GM12892 (cell line): ENCODE measurements at regions not wholly inside any gene's neighbourhood (a gene's known extent, or its start where the extent isn't known, plus 50 kb on each side); places are given as distances from the start of the nearest gene placed in this dataset.
"Not testable (repeated sequence)": the region's sequence is repeated elsewhere in the genome, so short reads cannot be mapped to it uniquely, and the experiment has no call there.

Experiments
- DNase-seq: peaks from one replicate; pipeline ENCODE4 v3.0.0; 2011; ENCODE audit not compliant: insufficient read length
- FAIRE-seq: peaks from 2 replicates; lab custom pipeline; 2011; peaks lifted over from hg19 to GRCh38; lab: Jason Lieb, UNC
- POLR2A ChIP-seq: IDR thresholded peaks from 2 replicates; pipeline ENCODE4 v1.6.1; 2011; ENCODE audit warnings: low read depth, low read length, control low read depth
- POLR2AphosphoS5 ChIP-seq: IDR thresholded peaks from 2 replicates; pipeline ENCODE4 v1.6.1; 2011; ENCODE audit warnings: low read depth, low read length, control low read depth
- TAF1 ChIP-seq: IDR thresholded peaks from 2 replicates; pipeline ENCODE4 v1.6.1; 2011; ENCODE audit warnings: low read depth, mild to moderate bottlenecking, control low read depth, low read length, borderline replicate concordance

DNA sequence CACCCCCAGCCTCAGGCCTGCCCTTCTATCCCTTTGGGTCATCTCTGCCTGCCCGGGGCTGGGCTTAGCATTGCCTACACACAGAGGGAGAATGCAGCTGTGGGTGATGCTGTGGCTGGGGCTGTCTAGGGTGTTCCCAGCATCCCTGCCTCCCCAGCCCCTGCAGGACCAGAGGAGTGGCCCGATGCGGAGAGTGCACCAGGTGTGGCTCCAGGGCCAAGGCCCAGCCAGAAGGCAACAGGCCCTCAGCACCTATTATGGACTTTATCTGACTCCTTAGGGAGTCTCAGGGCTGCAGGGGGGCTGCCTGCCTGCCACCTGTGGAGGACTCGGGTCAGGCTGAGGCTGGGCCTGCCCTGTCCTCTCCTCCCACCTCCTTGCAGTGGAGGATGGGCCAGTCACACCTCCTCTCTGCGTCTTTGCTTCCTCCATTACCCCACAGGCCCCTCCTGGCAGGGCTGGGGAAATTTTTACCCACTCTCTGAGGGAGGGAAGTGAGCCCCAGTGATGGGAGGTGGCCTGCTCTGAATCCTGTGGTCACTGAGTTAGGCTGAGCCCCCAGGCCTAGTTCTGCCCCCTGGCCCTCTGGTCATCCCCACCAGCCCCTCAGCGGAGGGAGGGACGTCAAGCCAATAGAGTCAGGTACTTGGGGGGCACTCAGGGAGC, 92.9 kb upstream of the PCBD1 start:
- TF ChIP-seq TAF1 (no peak), POLR2AphosphoS5 (no peak), POLR2A (no peak)
- DNase-seq: no peak
- FAIRE-seq: no peak

DNA sequence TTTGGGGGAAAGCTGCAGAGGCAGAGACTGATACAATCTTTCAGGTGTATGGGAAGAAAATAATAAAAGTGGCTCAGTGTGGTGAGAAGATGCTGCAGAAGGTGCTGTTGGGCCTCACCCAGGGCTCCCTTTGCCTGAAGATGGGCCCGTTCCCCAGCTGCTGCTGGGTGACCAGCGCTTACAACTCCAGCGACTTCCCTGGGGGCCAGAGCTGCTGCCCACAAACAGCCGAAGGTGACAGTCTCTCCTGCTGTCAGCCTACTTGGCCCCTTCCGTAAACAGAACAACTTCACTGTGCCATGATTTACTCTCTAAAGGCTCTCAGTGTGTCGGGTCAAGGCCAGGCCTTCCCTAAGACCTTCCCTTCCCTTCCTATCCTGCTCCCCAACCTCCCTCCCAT, 93.6 kb upstream of the PCBD1 start:
- DNase-seq (no peak), FAIRE-seq (no peak)
- no peak for TF ChIP-seq TAF1

DNA sequence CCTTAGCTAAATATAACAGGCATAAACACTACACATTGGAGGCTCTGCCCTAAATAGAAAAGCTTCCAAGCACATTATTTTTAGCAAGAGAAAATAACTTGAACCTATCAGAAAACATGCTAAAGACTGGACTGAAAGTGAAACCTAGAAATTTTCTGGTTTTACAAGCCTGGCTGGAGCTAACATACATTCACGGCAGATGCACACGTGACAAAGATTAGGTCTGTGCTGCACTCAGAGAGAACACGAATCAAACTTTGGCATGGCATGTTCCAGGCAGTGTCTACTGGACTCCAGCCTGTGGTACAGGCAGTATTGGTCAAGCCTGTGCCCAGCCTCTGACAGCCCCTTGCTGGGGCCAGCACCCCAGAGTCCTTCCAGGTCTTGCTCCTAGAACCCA, 94.1 kb upstream of the PCBD1 start:
- FAIRE-seq: peak; percentile 87
- no peak for TF ChIP-seq TAF1
- no peak for TF ChIP-seq POLR2A
- no peak for TF ChIP-seq POLR2AphosphoS5
- no peak for DNase-seq

DNA sequence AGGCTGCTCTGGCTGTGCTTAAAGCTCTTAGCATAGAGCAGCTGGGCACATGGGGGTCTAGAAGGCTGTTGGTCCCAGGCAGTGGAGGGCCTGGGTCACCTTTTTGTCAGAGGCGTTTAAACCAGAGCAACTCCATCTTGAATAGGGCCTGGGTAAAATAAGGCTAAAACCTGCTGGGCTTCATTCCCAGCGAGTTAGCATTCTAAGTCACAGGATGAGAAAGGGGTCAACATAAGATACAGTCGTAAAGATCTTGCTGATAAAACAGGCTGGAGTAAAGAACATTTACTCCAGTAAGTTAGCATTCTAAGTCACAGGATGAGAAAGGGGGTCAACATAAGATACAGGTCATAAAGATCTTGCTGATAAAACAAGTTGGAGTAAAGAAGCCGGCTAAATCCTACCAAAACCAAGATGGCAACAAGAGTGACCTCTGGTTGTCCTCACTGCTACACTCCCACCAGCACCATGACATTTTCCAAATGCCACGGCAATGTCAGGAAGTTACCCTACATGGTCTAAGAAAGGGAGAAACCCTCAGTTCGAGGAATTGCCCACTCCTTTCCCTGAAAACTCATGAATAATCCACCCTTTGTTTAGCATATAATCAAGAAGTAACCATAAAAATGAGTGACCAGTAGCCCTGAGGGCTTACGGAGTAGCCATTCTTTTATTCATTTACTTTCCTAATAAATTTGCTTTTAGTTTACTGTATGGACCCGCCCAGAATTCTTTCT, 96.8 kb upstream of the PCBD1 start:
- TF ChIP-seq POLR2AphosphoS5 (no peak), TAF1 (no peak), POLR2A (no peak)
- no peak for FAIRE-seq
- no peak for DNase-seq

DNA sequence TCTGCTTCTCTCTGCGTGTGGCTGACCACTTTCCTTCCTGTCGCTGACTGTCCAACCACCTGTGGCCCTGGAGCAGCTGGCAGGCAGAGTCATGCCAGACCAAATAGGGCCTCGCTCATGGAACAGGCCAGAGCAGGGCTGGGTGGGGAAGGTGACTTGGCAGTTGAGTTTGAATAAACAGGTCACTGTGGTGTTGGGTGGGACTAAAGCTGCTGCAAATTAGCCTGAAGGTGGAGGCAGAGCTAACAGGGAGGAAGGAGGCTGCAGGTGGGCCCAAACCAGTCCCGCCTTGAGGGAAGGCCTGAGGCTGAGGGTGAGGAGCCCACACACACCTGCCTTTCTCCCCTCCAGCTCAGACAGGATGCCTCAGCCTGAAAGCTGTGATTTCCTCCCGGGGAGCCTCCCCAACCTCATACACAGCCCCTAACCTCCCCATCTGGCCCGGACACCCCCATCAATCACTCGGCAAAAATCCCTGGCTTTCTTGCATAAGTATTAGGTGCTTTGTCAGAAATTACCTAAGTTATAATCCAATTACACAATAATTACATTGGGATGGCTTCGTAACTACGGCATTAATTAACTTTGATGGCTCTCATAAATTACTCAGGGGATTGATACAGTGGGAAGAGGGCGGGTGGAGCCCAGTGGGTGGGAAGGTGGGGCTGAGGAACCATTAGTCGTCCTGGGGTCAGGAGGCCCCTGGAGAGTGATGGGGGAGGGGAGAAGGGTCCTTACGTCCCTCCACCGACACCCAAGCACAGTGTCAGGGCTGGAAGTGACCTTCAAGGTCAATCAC, 97.7 kb upstream of the PCBD1 start:
- TF ChIP-seq TAF1: no peak
- TF ChIP-seq POLR2AphosphoS5: no peak
- TF ChIP-seq POLR2A: no peak
- DNase-seq (no peak), FAIRE-seq (no peak)

DNA sequence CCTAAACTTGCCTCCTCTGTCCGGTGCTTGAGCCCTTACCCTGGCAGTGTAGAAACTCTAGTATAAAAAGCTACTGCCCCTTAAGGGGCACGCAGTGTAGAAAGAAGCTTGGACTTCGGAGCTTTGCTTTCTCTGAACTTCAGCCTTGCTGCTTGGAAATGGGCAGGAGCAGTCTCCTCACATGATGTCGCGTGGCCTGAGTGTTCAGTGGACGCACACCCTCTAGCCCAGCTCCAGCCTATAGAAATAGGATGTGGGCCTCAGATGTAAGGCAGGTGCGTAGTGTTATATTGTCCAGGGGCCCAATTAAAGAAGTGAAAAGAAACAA, 98.2 kb upstream of the PCBD1 start:
- no peak for DNase-seq
- no peak for FAIRE-seq
- TF ChIP-seq TAF1: no peak
- TF ChIP-seq POLR2AphosphoS5: no peak
- no peak for TF ChIP-seq POLR2A

DNA sequence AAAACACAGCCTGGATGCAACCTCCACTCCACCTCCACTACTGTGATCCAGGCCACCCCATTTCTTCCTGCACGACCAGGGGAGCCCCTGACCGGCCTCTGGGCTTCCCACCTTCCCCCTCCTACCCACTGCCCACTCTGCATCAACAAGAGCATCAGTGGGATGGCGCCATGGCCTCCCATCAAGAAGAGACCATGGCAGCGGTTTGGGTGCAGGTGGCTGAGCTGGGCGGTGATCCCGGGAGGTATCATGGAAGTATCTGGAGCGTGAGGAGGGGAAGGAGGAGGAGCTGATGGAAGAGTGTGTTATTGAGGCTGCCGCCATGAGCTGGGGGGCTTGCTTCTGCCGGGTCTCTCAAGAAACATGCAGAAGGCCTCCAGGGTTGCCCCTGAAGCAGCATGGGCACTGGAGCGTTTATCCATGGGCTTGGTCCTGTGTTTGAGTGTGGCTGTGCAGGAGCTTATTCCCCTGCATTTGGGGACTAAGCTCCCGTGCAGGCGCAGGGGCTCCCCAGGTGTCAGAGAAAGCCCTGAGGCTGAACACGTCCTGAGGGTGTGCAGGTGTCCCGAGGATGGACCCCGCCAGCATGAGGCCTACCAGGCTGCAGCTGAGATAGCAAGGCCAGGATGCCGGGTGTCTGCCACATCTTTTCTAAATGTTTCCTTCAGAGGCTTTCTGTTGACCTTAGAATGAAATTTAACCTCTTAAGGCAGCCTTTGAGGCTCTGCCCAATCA, 99.2 kb upstream of the PCBD1 start:
- no peak for FAIRE-seq
- no peak for TF ChIP-seq POLR2A
- DNase-seq: no peak

DNA sequence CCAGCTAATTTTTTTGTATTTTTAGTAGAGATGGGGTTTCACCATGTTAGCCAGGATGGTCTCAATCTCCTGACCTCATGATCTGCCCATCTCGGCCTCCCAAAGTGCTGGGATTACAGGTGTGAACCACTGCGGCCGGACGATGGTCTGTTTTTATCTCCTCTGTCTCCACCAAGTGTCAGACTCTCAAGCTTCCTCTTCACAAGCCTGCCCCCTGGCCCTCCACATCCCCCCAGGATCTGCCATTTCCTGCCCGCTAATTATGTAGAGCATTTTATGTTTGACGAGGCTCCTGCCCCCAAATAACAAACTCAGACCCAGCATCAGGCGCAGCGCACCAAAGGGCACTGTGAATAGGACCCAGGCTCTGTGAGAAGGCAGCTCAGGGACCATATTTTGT, 101.8 kb upstream of the PCBD1 start:
- FAIRE-seq: not testable (repeated sequence)

DNA sequence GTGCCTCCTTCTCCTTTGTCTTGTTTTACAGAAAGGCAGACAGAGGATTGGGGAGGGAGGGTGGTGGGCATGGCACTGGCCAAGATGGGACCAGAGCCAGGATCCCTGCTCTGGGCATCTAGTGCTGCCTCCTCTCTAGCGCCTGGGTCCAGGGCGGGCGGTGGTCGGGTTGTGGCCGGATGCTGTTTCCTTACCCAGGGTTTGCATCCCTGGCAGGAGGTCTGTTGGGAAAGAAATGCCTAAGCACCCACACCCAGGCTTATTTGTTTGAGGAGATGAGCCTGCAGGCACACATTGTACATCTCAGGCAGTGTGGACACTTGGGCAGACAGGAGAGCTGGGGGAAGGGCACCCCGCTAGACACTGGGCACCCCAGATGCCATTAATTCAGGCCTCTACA, 102.3 kb upstream of the PCBD1 start:
- FAIRE-seq (no peak), DNase-seq (no peak)
- TF ChIP-seq POLR2A: no peak
- no peak for TF ChIP-seq POLR2AphosphoS5
- no peak for TF ChIP-seq TAF1

More for the DNA sequence above, 101.8 kb upstream of the PCBD1 start:
- not testable (repeated sequence) for DNase-seq

DNA sequence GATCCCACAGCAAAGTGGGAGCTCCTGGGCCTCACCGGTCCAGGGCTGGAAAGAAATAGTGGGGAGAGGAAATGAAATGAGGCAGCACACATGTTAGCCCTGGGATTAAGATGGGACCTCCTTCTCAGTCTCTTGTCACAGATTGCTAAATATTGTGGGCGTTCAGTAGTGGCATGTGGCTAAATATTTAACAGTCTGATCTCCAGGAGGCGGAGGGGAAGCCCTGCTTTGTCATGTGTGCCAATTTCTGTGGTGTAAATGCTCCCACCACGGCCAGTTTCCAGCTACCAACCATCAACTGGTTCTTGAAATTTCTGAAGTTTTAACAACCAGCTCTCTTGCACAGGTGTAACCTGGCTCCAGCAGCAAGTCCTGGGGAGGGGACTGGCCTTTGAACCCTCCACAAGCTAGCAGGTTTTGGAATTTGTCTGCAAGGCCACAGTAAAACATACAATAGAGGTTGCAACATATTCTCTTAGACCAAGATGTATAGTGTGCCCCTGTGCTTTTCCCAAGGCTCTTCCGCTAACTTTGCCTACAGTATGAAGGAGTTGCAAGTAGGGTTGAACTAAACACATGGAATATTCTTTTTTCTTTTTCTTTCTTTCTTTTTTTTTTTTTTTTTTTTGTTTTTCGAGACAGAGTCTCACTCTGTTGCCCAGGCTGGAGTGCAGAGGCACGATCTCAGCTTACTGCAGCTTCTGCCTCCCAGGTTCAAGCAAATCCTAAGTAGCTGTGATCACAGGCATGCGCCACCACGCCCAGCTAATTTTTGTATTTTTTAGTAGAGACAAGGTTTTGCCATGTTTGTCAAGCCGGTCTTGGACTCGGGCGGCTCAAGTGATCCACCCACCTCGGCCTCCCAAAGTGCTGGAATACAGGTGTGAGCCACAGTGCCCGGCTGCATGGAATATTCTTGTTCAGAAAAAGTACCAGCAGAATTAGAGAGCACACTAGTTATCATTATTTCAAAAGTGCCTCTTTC, 103.1 kb upstream of the PCBD1 start:
- DNase-seq: no peak
- no peak for TF ChIP-seq TAF1
- TF ChIP-seq POLR2A: no peak
- TF ChIP-seq POLR2AphosphoS5: no peak
- FAIRE-seq: no peak

DNA sequence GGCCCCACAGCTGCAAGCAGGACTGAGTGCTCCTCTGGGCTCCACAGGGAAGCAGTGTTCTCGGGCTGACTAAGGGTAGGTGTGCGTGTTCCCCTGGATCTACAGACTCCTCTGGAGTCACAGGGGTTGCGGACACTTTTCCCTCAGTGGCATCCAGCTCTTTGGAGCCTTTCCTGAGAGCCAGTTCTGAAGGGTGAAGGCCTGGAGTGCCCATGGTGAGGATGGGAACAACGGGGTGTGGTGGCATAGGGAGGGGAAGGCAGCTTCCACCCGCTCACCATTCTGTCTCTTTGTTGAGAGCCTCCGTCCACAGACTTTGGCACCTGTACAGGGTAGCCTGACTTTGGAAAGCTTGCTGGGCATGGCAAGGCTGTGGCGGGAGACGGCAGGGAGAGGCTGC, 104.1 kb upstream of the PCBD1 start:
- no peak for TF ChIP-seq POLR2AphosphoS5
- TF ChIP-seq POLR2A: no peak
- TF ChIP-seq TAF1: no peak
- FAIRE-seq (no peak), DNase-seq (no peak)

DNA sequence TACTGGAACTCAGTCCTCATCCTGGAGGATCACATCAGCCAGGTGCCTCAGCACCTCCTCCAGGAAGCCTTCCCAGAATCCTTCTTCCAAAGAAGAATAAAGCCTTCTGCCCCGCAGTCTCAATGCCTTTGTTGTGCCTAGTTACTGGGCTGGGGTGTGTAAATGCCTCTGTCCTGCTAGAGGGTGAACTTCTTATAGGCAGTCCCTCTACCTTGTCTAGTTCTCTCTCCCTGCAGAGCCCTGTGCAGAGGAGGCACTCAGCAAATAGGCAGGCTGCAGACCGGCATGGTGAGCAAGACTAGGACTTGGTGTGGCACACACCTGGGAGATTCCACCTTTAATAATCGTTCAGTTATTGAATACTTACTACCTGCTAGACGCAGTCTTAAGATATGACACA, 104.7 kb upstream of the PCBD1 start:
- no peak for FAIRE-seq

More for the DNA sequence above, 104.7 kb upstream of the PCBD1 start:
- no peak for DNase-seq
- no peak for TF ChIP-seq POLR2A
- no peak for TF ChIP-seq POLR2AphosphoS5
- no peak for TF ChIP-seq TAF1
